MCF 10A (cell line): ENCODE measurements at regions not wholly inside any gene's neighbourhood (a gene's known extent, or its start where the extent isn't known, plus 50 kb on each side); places are given as distances from the start of the nearest gene placed in this dataset.
A peak's percentile ranks its signal among the peaks of the same experiment; 100 is the strongest.

ENCODE experiments used
- BruUV-seq: library from RNA; stranded (reverse); fragments of 400-500 nt; replicated peaks from 2 replicates; lab custom pipeline; 2021; lab: Mats Ljungman, UMichigan
- CTCF ChIA-PET: fragments of 300-600 bp; sonication (Branson Sonifier 250); formaldehyde crosslinking; extraction: SDS; loops from one replicate; lab custom pipeline; 2021; ENCODE audit warnings: antibody characterized with exemption, inconsistent platforms; lab: Yijun Ruan, JAX
- POLR2A ChIA-PET: fragments of 300-600, 350-650 bp; sonication (Branson Sonifier 250); formaldehyde crosslinking; extraction: SDS; loops from one replicate; lab custom pipeline; 2020; ENCODE audit warnings: antibody characterized with exemption, inconsistent platforms; lab: Yijun Ruan, JAX
- DNase-seq: peaks from one replicate; pipeline ENCODE4 v3.0.0-alpha.2; 2018; ENCODE audit not compliant: unreplicated experiment
- H3K27ac Mint-ChIP-seq: one replicate; pipeline ENCODE4 v1.8.0; 2022; ENCODE audit warnings: mild to moderate bottlenecking, low read depth, mixed read lengths; ENCODE audit not compliant: unreplicated experiment
- H3K27me3 Mint-ChIP-seq: one replicate; pipeline ENCODE4 v1.8.0; 2022; ENCODE audit warnings: mixed read lengths; ENCODE audit not compliant: insufficient read depth, unreplicated experiment
- H3K36me3 Mint-ChIP-seq: one replicate; pipeline ENCODE4 v1.8.0; 2022; ENCODE audit warnings: mild to moderate bottlenecking, moderate library complexity, mixed read lengths; ENCODE audit not compliant: insufficient read depth, unreplicated experiment
- H3K4me1 Mint-ChIP-seq: one replicate; pipeline ENCODE4 v1.8.0; 2022; ENCODE audit warnings: mixed read lengths; ENCODE audit not compliant: insufficient read depth, unreplicated experiment
- H3K4me3 Mint-ChIP-seq: one replicate; pipeline ENCODE4 v1.8.0; 2022; ENCODE audit warnings: mild to moderate bottlenecking, moderate library complexity, mixed read lengths; ENCODE audit not compliant: unreplicated experiment
- H3K9me3 Mint-ChIP-seq: one replicate; pipeline ENCODE4 v1.8.0; 2022; ENCODE audit warnings: mixed read lengths; ENCODE audit not compliant: unreplicated experiment
- CTCF ChIP-seq: fragments of 200-600 bp; IDR thresholded peaks from one replicate; pipeline ENCODE4 v1.8.0; 2022; ENCODE audit warnings: antibody characterized with exemption, mild to moderate bottlenecking; ENCODE audit not compliant: unreplicated experiment
- intact Hi-C: fragments of 100-400 bp; cut with micrococcal nuclease; formaldehyde crosslinking; loops from 2 replicates; pipeline ENCODE4 v1.14.1; 2022

DNA sequence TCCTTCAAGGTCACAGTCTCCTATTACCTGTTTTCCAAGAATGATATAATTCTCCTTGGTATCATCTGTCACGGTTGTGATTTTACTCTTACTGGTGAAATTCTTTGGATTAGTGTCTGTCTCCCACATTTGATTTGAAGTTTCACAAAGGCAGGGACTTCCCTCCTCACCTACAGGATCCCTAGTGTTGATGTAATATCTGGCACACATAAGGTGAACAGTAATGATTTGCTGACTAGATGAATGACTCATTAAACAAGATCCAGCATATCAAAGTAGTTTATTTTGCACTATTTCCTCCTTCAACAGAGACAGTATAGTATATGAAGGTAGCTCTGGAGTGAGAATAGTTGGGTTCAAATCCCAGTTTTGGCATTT is 135.3 kb upstream of the IL1RAPL2 start:
- TF ChIP-seq CTCF, result no peak
- POLR2A ChIA-PET, result interaction anchor here (1.5 kb wide), 1 partner anchor 39 kb away, joined by 5 read pairs; no protein-coding TSS in a partner anchor

GRCh38 chrX:104430072-104430741 is 135.8 kb upstream of the IL1RAPL2 start:
- ChIA-PET POLR2A (no interaction called here), CTCF (interaction anchor here (0.6 kb wide), 1 partner anchor 108 kb away, joined by 3 read pairs; no protein-coding TSS in a partner anchor)
- no peak for TF ChIP-seq CTCF
- Mint-ChIP-seq H3K4me3 (no peak overlapping the region), H3K9me3 (peaks cover 6% of the 10 kb centered on the region), H3K27ac (no peak overlapping the region), H3K36me3 (no peaks in the 10 kb centered on the region), H3K4me1 (peaks cover 6% of the 10 kb centered on the region), H3K27me3 (peaks cover 80% of the 10 kb centered on the region)
- intact Hi-C loops, result loop anchor here (10.0 kb wide), 1 partner anchor 55 kb away; no protein-coding TSS in a partner anchor
- no peak for DNase-seq
- no TSS peak for BruUV-seq

More for the DNA sequence above, 135.3 kb upstream of the IL1RAPL2 start:
- peaks cover 6% of the 10 kb centered on the region for H3K9me3 Mint-ChIP-seq
- H3K4me1 Mint-ChIP-seq, result peaks cover 6% of the 10 kb centered on the region
- H3K4me3 Mint-ChIP-seq, result no peak overlapping the region
- peaks cover 79% of the 10 kb centered on the region for H3K27me3 Mint-ChIP-seq
- no peaks in the 10 kb centered on the region for H3K36me3 Mint-ChIP-seq
- intact Hi-C loops, result loop anchor here (10.0 kb wide), 1 partner anchor 56 kb away; no protein-coding TSS in a partner anchor
- CTCF ChIA-PET, result interaction anchor here (0.6 kb wide), 1 partner anchor 107 kb away, joined by 3 read pairs; no protein-coding TSS in a partner anchor
- BruUV-seq, result no TSS peak
- peak; percentile 48 for DNase-seq
- no peak overlapping the region for H3K27ac Mint-ChIP-seq

GRCh38 chrX:104428231-104428630 is 137.8 kb upstream of the IL1RAPL2 start:
- Mint-ChIP-seq H3K27me3 (peaks cover 73% of the 10 kb centered on the region), H3K27ac (no peak overlapping the region), H3K9me3 (peaks cover 2% of the 10 kb centered on the region), H3K36me3 (no peaks in the 10 kb centered on the region), H3K4me3 (no peak overlapping the region), H3K4me1 (peaks cover 6% of the 10 kb centered on the region)
- intact Hi-C loops, result no loop called here
- no peak for TF ChIP-seq CTCF
- DNase-seq, result peak; percentile 5
- no TSS peak for BruUV-seq
- CTCF ChIA-PET, result no interaction called here
- POLR2A ChIA-PET, result interaction anchor here (0.6 kb wide), 1 partner anchor 10 kb away, joined by 3 read pairs; no protein-coding TSS in a partner anchor

GRCh38 chrX:104427693-104428092 is 138.3 kb upstream of the IL1RAPL2 start:
- DNase-seq, result no peak
- Mint-ChIP-seq H3K27ac (no peak overlapping the region), H3K36me3 (no peaks in the 10 kb centered on the region), H3K27me3 (peaks cover 67% of the 10 kb centered on the region), H3K9me3 (no peaks in the 10 kb centered on the region), H3K4me3 (no peak overlapping the region), H3K4me1 (peaks cover 6% of the 10 kb centered on the region)
- intact Hi-C loops, result no loop called here
- TF ChIP-seq CTCF, result no peak
- POLR2A ChIA-PET, result no interaction called here
- no TSS peak for BruUV-seq
- CTCF ChIA-PET, result no interaction called here
